ENCODE measurements at regions not wholly inside any gene's neighbourhood (a gene's known extent, or its start where the extent isn't known, plus 50 kb on each side); places are given as distances from the start of the nearest gene placed in this dataset.

- TF ChIP-seq, protein P1, sequence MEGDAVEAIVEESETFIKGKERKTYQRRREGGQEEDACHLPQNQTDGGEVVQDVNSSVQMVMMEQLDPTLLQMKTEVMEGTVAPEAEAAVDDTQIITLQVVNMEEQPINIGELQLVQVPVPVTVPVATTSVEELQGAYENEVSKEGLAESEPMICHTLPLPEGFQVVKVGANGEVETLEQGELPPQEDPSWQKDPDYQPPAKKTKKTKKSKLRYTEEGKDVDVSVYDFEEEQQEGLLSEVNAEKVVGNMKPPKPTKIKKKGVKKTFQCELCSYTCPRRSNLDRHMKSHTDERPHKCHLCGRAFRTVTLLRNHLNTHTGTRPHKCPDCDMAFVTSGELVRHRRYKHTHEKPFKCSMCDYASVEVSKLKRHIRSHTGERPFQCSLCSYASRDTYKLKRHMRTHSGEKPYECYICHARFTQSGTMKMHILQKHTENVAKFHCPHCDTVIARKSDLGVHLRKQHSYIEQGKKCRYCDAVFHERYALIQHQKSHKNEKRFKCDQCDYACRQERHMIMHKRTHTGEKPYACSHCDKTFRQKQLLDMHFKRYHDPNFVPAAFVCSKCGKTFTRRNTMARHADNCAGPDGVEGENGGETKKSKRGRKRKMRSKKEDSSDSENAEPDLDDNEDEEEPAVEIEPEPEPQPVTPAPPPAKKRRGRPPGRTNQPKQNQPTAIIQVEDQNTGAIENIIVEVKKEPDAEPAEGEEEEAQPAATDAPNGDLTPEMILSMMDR (conservative IDR thresholded peaks at IDR 0.05), result no peak
- TF ChIP-seq ZFX (IDR thresholded peaks at IDR 0.05), result no peak
- no peak overlapping the region for H3K27ac ChIP-seq
These were observed 313.4 kb upstream of the SLC30A5 start for GRCh38 chr5:68780299-68780955.

DNA sequence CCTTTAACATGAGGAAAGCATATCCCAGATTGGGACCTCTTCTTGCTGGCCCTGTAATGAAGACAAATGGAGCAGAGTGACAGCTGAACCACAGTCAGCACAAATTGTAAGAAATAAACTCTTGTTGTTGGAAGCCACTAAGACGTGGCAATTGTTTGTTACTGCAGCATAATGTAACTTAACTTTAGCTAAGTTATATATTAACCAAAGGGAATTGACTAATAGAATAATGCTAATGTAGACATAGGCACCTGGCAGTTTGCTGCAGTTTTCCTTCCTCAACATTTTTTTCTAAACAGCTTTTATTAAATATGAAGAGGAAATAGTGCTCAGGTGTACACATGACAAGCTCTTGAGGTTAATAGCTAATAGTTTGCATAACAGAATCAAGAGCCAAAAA, 300.7 kb upstream of the SLC30A5 start:
- TF ChIP-seq, protein P1 (conservative IDR thresholded peaks at IDR 0.05), result no peak
- TF ChIP-seq ZFX (IDR thresholded peaks at IDR 0.05), result no peak
- H3K27ac ChIP-seq, result no peak overlapping the region

- H3K27ac ChIP-seq, result no peak overlapping the region
- TF ChIP-seq, protein P1 (conservative IDR thresholded peaks at IDR 0.05), result no peak
- TF ChIP-seq ZFX (IDR thresholded peaks at IDR 0.05), result no peak
These were observed 299.8 kb upstream of the SLC30A5 start for GRCh38 chr5:68793993-68794392.

- no peak overlapping the region for H3K27ac ChIP-seq
- TF ChIP-seq, protein P1 (conservative IDR thresholded peaks at IDR 0.05), result no peak
- TF ChIP-seq ZFX (IDR thresholded peaks at IDR 0.05), result no peak
These were observed 298.6 kb upstream of the SLC30A5 start for GRCh38 chr5:68795190-68795589.

DNA sequence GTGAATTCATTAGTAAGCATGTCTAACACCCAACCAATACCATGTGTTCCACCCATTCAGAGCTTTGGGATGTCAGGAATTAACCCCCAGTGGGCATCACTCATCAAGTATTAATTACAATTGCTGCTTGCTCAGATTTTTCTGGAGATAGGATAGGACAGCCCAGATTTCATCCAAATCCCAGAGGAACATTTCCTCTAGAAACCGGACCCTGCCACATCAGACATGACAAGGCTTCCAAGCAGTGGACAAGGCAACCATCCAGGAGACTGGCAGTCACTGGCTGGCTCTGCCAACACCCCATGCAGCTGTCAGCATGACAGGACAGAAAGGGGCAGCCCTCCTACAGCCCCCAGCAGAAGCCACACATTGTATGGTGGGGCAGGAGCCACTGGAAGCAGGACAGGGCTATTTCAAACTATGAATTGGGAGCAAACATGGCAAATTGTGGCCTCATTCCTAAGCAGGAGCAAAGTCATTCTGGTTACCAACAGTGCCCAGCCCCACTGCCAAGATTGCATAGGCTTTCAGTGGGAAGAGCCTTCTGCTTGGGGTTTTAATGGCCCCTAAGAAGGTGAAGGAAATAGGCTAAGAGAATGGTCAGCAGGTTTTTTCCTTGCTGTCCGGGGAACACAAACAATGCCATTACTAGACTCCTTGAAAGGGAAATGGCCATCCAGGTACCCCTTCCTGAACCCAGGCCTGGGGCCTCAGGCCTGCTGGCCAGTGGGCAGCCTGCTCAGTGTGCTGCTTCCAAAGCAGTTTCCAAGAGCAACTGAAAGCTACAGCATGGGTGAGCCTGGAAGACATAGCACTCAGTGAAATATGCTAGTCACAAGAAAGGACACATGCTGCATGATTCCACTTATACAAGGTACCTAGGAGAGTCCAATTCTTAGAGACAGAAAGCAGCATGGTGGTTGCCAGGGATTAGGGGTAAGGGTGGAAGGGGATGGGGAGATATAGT, 294.7 kb upstream of the SLC30A5 start:
- H3K27ac ChIP-seq, result no peak overlapping the region
- TF ChIP-seq ZFX (IDR thresholded peaks at IDR 0.05), result no peak
- TF ChIP-seq, protein P1 (conservative IDR thresholded peaks at IDR 0.05), result no peak

DNA sequence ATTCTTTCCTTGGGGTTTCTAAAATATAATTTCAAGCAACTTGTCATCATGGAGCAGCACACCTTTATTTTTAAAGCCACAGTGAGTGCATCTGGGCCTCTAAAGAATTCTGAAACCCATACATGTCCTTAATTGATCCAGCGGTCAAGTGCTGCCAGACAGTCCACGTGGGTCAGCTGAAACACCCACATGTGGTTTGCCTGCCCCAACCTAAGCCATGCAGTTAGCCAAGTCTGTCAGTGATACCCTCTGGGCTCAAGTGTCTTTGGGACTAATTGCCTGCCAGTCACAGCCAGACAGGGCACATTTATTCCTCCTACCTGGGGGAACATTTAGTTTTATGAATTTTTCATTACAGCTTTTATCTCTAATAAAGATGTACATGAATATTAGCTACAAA, 291.4 kb upstream of the SLC30A5 start:
- H3K27ac ChIP-seq, result no peak overlapping the region
- TF ChIP-seq, protein P1 (conservative IDR thresholded peaks at IDR 0.05), result no peak

DNA sequence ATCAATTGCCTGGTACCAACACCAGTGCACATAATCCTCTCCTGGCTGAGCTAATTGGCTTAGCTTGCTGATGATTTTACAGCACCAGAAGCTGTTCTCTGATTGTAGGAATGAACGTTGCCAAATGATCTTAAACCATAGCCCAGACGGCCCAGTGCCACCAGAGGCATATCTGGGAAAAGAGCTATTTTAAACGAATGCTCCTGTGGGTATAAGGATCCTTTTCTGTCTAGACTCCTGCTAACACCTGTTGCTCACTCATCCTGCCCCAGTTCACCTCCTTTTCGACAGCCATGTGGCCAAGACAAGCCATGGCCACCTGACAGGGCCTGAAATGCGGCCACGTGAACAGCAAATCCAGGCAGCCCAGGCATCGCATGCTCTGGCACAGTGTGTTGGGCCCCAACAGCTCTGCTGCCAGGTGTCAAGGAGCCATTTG, 289.9 kb upstream of the SLC30A5 start:
- no peak for TF ChIP-seq ZFX (IDR thresholded peaks at IDR 0.05)
- TF ChIP-seq, protein P1 (conservative IDR thresholded peaks at IDR 0.05), result no peak
- no peak overlapping the region for H3K27ac ChIP-seq
